Activated T-helper 2 cell treated with anti-CD3 and anti-CD28 coated beads, Interferon-gamma antibody, Interleukin-2, Interleukin-4, amounts not matched to agents 10 μg/mL and 5 μg/mL and 100 μg/mL, durations not matched to agents 14 hours and 24 hours and 36 hours (primary cell): ENCODE measurements at regions not wholly inside any gene's neighbourhood (a gene's known extent, or its start where the extent isn't known, plus 50 kb on each side); places are given as distances from the start of the nearest gene placed in this dataset.

Experiments used
- DNase-seq: peaks from one replicate; pipeline ENCODE4 v3.0.0; 2021; ENCODE audit warnings: low spot score
- H3K27ac Mint-ChIP-seq: one replicate; pipeline ENCODE4 v1.8.0; 2021; ENCODE audit warnings: mixed read lengths
- H3K27me3 Mint-ChIP-seq: one replicate; pipeline ENCODE4 v1.8.0; 2021; ENCODE audit warnings: low read depth, mixed read lengths
- H3K36me3 Mint-ChIP-seq: one replicate; pipeline ENCODE4 v1.8.0; 2021; ENCODE audit warnings: low read depth, mixed read lengths
- H3K4me1 Mint-ChIP-seq: one replicate; pipeline ENCODE4 v1.8.0; 2021; ENCODE audit warnings: low read depth, mixed read lengths
- H3K4me3 Mint-ChIP-seq: one replicate; pipeline ENCODE4 v1.8.0; 2021; ENCODE audit warnings: low read depth, mild to moderate bottlenecking, moderate library complexity, mixed read lengths
- H3K9me3 Mint-ChIP-seq: one replicate; pipeline ENCODE4 v1.8.0; 2021; ENCODE audit warnings: mixed read lengths
- intact Hi-C: fragments of 100-400 bp; cut with micrococcal nuclease; formaldehyde crosslinking; loops from one replicate; pipeline ENCODE4 v1.15.1; 2023

- intact Hi-C loops: no loop called here
- peaks cover 4% of the 10 kb centered on the region for H3K9me3 Mint-ChIP-seq
- no peaks in the 10 kb centered on the region for H3K27me3 Mint-ChIP-seq
Observed at GRCh38 chr13:106138620-106139019, 396.8 kb downstream of the EFNB2 start.

GRCh38 chr13:106133025-106133424 lies 402.4 kb downstream of the EFNB2 start:
- no peak overlapping the region for H3K27ac Mint-ChIP-seq
- H3K4me1 Mint-ChIP-seq: no peaks in the 10 kb centered on the region
- H3K4me3 Mint-ChIP-seq: no peak overlapping the region
- DNase-seq: no peak
- H3K36me3 Mint-ChIP-seq: no peaks in the 10 kb centered on the region
- H3K9me3 Mint-ChIP-seq: peaks cover 12% of the 10 kb centered on the region
- intact Hi-C loops: no loop called here
- H3K27me3 Mint-ChIP-seq: no peaks in the 10 kb centered on the region

More at GRCh38 chr13:106138620-106139019, 396.8 kb downstream of the EFNB2 start:
- no peak for DNase-seq
- Mint-ChIP-seq H3K36me3 (no peaks in the 10 kb centered on the region), H3K4me3 (no peak overlapping the region), H3K27ac (no peak overlapping the region), H3K4me1 (no peaks in the 10 kb centered on the region)

- no peak for DNase-seq
- H3K9me3 Mint-ChIP-seq: peaks cover 12% of the 10 kb centered on the region
- no peaks in the 10 kb centered on the region for H3K4me1 Mint-ChIP-seq
- no peaks in the 10 kb centered on the region for H3K36me3 Mint-ChIP-seq
- H3K27me3 Mint-ChIP-seq: no peaks in the 10 kb centered on the region
- no peak overlapping the region for H3K27ac Mint-ChIP-seq
- intact Hi-C loops: no loop called here
- H3K4me3 Mint-ChIP-seq: no peak overlapping the region
Observed at GRCh38 chr13:106132216-106132615, 403.2 kb downstream of the EFNB2 start.

GRCh38 chr13:106129993-106130392 lies 405.5 kb downstream of the EFNB2 start:
- H3K4me1 Mint-ChIP-seq: no peaks in the 10 kb centered on the region
- H3K4me3 Mint-ChIP-seq: no peak overlapping the region
- intact Hi-C loops: no loop called here
- no peak overlapping the region for H3K27ac Mint-ChIP-seq
- no peaks in the 10 kb centered on the region for H3K27me3 Mint-ChIP-seq
- H3K9me3 Mint-ChIP-seq: peaks cover 12% of the 10 kb centered on the region
- no peaks in the 10 kb centered on the region for H3K36me3 Mint-ChIP-seq
- no peak for DNase-seq

GRCh38 chr13:106129273-106129672 lies 406.2 kb downstream of the EFNB2 start:
- Mint-ChIP-seq H3K27me3 (no peaks in the 10 kb centered on the region), H3K4me1 (no peaks in the 10 kb centered on the region), H3K9me3 (peaks cover 12% of the 10 kb centered on the region), H3K4me3 (no peak overlapping the region), H3K27ac (no peak overlapping the region), H3K36me3 (no peaks in the 10 kb centered on the region)
- no peak for DNase-seq
- intact Hi-C loops: no loop called here

GRCh38 chr13:106122234-106122633 lies 413.2 kb downstream of the EFNB2 start:
- Mint-ChIP-seq H3K9me3 (no peaks in the 10 kb centered on the region), H3K4me1 (no peaks in the 10 kb centered on the region), H3K4me3 (no peak overlapping the region), H3K27ac (no peak overlapping the region), H3K27me3 (no peaks in the 10 kb centered on the region), H3K36me3 (no peaks in the 10 kb centered on the region)
- no peak for DNase-seq
- intact Hi-C loops: no loop called here

GRCh38 chr13:106121173-106121754 lies 414.2 kb downstream of the EFNB2 start:
- Mint-ChIP-seq H3K4me1 (no peaks in the 10 kb centered on the region), H3K4me3 (no peak overlapping the region), H3K9me3 (no peaks in the 10 kb centered on the region), H3K27ac (no peak overlapping the region), H3K36me3 (no peaks in the 10 kb centered on the region), H3K27me3 (no peaks in the 10 kb centered on the region)
- DNase-seq: no peak
- intact Hi-C loops: no loop called here

GRCh38 chr13:106118996-106119395 lies 416.5 kb downstream of the EFNB2 start:
- H3K27me3 Mint-ChIP-seq: no peaks in the 10 kb centered on the region
- H3K36me3 Mint-ChIP-seq: no peaks in the 10 kb centered on the region
- H3K27ac Mint-ChIP-seq: no peak overlapping the region
- DNase-seq: no peak
- intact Hi-C loops: no loop called here
- no peak overlapping the region for H3K4me3 Mint-ChIP-seq
- no peaks in the 10 kb centered on the region for H3K9me3 Mint-ChIP-seq
- no peaks in the 10 kb centered on the region for H3K4me1 Mint-ChIP-seq

- Mint-ChIP-seq H3K27me3 (no peaks in the 10 kb centered on the region), H3K27ac (no peak overlapping the region), H3K9me3 (no peaks in the 10 kb centered on the region), H3K36me3 (no peaks in the 10 kb centered on the region), H3K4me1 (no peaks in the 10 kb centered on the region), H3K4me3 (no peak overlapping the region)
- no peak for DNase-seq
- intact Hi-C loops: no loop called here
Observed at GRCh38 chr13:106118050-106118449, 417.4 kb downstream of the EFNB2 start.

- Mint-ChIP-seq H3K9me3 (no peaks in the 10 kb centered on the region), H3K4me3 (no peak overlapping the region), H3K27ac (no peak overlapping the region), H3K36me3 (no peaks in the 10 kb centered on the region), H3K4me1 (no peaks in the 10 kb centered on the region), H3K27me3 (no peaks in the 10 kb centered on the region)
- intact Hi-C loops: no loop called here
- no peak for DNase-seq
Observed at GRCh38 chr13:106117640-106118039, 417.8 kb downstream of the EFNB2 start.

GRCh38 chr13:106117035-106117434 lies 418.4 kb downstream of the EFNB2 start:
- Mint-ChIP-seq H3K4me3 (no peak overlapping the region), H3K36me3 (no peaks in the 10 kb centered on the region), H3K4me1 (no peaks in the 10 kb centered on the region), H3K9me3 (no peaks in the 10 kb centered on the region), H3K27ac (no peak overlapping the region), H3K27me3 (no peaks in the 10 kb centered on the region)
- intact Hi-C loops: no loop called here
- no peak for DNase-seq

GRCh38 chr13:106115081-106115480 lies 420.4 kb downstream of the EFNB2 start:
- Mint-ChIP-seq H3K4me3 (no peak overlapping the region), H3K36me3 (no peaks in the 10 kb centered on the region), H3K4me1 (no peaks in the 10 kb centered on the region), H3K27me3 (no peaks in the 10 kb centered on the region), H3K9me3 (no peaks in the 10 kb centered on the region), H3K27ac (no peak overlapping the region)
- intact Hi-C loops: no loop called here
- no peak for DNase-seq

GRCh38 chr13:106113796-106114195 lies 421.7 kb downstream of the EFNB2 start:
- no peaks in the 10 kb centered on the region for H3K36me3 Mint-ChIP-seq
- H3K4me3 Mint-ChIP-seq: no peak overlapping the region
- DNase-seq: no peak
- H3K27me3 Mint-ChIP-seq: no peaks in the 10 kb centered on the region
- intact Hi-C loops: no loop called here
- no peak overlapping the region for H3K27ac Mint-ChIP-seq
- H3K9me3 Mint-ChIP-seq: no peaks in the 10 kb centered on the region
- H3K4me1 Mint-ChIP-seq: no peaks in the 10 kb centered on the region

GRCh38 chr13:106112191-106112590 lies 423.3 kb downstream of the EFNB2 start:
- Mint-ChIP-seq H3K27me3 (no peaks in the 10 kb centered on the region), H3K4me1 (no peaks in the 10 kb centered on the region), H3K36me3 (no peaks in the 10 kb centered on the region), H3K9me3 (no peaks in the 10 kb centered on the region), H3K4me3 (no peak overlapping the region), H3K27ac (no peak overlapping the region)
- no peak for DNase-seq
- intact Hi-C loops: no loop called here
